Occipital lobe (tissue), 1 donor: ENCODE measurements at regions not wholly inside any gene's neighbourhood (a gene's known extent, or its start where the extent isn't known, plus 50 kb on each side); places are given as distances from the start of the nearest gene placed in this dataset.
"Not testable (repeated sequence)": the region's sequence is repeated elsewhere in the genome, so short reads cannot be mapped to it uniquely, and the experiment has no call there.

Experiments used
- DNase-seq: peaks from one replicate; lab custom pipeline; 2025; lab: John Stamatoyannopoulos, UW

DNA sequence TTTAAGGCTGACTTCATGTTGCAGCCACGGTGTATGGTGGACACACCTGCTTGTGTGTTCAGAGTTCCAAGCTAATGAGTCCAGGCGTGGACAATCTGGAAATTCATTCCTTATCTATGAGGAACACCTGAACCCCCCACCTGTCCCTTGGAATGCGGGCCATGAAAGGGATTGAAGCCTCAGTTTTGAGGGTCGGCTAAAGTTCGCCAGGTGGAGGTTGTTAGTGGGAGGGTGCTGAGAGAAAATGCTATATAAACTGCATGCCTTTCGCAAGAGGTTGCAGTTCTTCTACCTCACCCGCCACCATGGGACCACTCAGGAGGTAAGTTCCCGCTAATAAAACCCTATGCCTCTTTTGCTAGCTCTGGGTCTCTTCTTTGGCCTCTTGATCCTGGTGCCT lies 348.0 kb downstream of the BCL11B start:
- DNase-seq, result no peak

DNA sequence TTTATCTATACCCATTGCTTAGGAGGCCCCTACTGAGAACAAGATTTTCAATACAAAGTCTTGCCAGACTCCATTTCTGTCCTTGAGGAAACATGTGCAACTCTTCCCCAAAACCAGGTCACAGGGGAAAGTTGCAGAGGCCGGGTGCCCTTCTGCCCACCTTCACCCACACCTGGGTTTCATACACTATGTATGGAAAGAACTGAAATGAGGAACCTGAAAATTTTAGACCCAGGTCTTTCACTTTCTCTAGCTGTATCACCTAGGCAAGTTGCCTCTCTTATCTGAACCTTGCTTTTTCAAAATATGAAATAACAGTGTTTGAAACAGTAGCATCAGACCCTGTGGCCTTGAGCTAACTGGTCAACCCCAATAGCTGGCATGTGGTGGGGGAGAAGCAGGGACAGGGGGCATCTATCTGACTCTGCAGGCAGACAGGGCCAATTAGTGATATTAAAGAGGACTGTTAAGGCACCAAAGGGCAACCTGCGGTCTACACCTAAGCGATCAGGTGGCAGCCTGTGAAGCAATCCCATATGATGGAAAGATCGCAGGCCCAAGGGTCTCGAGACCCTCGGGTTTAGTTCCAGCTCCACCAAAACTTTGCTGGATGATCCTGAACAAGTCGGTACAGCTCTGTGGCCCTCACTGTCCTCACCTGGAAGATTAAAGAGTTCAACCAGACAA lies 346.5 kb downstream of the BCL11B start:
- no peak for DNase-seq

GRCh38 chr14:98926146-98926545 lies 345.9 kb downstream of the BCL11B start:
- no peak for DNase-seq

DNA sequence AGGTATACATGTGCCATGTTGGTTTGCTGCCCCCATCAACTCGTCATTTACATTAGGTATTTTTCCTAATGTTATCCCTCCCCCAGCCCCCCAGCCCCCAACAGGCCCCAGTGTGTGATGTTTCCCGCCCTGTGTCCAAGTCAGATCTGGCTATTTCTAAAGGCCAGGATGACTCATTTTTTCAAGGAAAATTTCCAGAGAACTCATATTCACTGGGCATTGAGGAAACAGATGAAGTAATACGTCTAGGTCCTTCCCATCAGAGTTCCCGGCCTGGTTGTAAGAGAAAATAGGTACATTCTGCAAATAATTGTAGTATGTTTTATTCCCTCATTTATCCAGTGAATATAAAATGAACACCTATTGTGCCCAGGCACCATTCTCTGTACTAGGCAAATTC lies 345.2 kb downstream of the BCL11B start:
- no peak for DNase-seq

DNA sequence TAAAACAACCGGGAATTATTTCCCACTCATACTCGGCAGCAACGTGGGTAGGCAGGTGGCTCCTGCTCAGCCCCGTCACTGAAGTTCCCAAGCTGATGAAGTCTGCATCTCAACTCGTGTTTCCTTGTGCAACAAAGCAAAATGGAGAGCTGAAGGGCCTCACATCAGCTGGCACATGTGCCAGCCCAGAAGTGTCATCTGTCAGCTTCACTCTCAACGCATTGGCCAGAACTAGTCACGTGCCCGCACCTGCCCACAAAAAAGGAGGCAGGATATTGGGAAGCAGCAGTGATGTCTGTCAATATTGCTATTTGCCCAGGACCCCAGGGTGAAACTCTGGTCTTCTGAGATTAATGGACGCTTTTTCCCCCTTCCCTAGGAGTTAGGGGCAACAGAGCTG lies 344.0 kb downstream of the BCL11B start:
- no peak for DNase-seq

GRCh38 chr14:98928418-98928817 lies 343.6 kb downstream of the BCL11B start:
- no peak for DNase-seq

DNA sequence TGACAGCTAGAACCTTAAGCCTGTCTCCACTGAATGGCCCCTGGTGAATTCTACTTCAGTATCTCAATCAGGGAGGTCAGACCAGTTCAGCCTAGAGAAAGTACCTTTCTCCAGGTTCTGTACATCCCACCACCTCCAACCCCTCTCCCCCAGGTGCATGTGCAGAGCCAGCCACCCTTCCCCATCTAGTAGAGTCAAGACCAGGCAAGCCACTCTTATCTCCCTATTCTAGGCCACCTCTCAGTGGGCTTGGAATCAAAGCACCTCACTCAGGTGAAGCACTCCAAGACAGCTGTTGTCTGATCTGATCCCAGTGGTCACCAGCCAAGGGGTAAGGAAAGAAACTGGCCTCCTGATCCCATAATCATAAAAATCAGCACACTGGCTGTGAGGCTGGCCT lies 340.9 kb downstream of the BCL11B start:
- DNase-seq, result no peak

- no peak for DNase-seq
These were observed 340.1 kb downstream of the BCL11B start for GRCh38 chr14:98931911-98932310.

GRCh38 chr14:98932431-98933325 lies 339.3 kb downstream of the BCL11B start:
- no peak for DNase-seq

GRCh38 chr14:98934569-98934968 lies 337.4 kb downstream of the BCL11B start:
- DNase-seq, result not testable (repeated sequence)

GRCh38 chr14:98935921-98936320 lies 336.1 kb downstream of the BCL11B start:
- DNase-seq, result no peak

GRCh38 chr14:98937021-98937420 lies 335.0 kb downstream of the BCL11B start:
- no peak for DNase-seq

DNA sequence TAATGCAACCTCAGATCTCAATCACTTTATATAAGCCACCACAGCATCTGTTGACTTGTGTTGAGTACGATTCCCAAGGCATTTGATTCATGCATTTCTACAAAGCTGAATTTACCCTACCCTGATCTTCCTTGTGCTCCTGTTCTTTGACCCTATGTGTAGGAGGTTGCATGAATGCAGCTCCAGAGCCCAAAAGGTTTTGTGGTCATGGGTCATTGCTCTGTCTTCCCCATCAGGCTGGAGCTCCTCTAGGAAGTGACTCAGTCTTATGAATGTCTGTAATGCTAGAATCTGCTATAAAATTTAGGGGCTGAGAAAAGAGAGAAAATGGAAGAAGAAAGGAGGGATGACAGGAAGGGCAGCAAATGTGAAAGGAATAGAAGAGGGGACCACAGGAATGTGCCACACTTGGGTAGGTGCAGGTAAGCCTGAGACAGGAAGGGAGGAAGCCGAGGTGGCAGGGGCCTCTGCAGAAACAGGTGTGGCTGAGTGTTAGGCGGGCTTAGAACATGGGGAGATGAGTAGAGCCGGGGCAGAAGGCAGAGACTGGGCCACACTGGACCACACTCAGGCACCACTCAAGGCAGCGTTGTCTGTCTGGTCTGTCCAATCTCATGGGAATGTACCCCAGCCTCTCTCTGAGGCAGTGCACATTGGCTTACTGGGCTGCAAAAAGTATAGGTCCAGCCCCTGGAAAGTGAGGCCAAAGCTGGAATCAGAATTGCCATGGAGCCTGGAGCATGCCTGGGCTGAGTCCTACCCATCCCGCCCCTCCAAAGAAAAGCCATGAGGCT lies 334.1 kb downstream of the BCL11B start:
- DNase-seq, result no peak

DNA sequence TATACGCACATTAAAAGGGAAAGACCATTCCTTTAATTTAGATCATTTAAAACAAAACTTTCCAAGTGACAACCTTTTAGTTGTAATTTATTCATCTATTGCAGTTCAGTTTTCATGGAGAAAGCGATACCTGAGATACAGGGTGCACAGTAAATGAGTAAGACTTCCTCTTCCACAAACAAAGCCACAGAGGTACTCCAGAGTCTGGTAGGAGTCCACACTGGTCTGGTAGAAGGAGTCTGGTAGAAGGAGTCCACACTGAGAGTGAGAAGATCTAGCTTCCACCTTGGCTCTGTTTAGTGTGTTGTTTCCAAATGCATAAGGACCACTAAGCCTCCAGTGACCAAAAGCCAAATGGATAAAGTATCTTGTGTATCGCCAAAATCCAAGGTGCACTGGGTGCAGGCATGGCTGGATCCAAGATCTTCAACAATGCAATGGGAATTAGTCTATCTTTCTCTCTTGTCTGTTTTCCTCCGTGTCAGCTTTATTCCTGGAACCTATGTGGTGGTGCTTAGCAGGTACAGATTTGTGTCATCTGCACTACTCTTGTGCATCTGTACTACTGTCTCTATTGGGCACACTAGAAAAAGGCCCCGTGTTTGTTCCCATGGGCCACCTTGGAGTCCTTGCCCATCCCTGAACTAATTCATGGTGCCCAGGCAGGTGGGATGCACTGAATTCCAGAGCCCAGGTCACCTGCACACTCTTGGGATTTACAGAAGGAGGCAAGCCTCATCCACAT lies 331.1 kb downstream of the BCL11B start:
- no peak for DNase-seq

GRCh38 chr14:98941481-98941880 lies 330.5 kb downstream of the BCL11B start:
- DNase-seq, result no peak

GRCh38 chr14:98943907-98944306 lies 328.1 kb downstream of the BCL11B start:
- DNase-seq, result no peak

- DNase-seq, result no peak
These were observed 327.0 kb downstream of the BCL11B start for GRCh38 chr14:98944989-98945388.

GRCh38 chr14:98945611-98946570 lies 326.1 kb downstream of the BCL11B start:
- DNase-seq, result no peak

GRCh38 chr14:98946940-98947339 lies 325.1 kb downstream of the BCL11B start:
- no peak for DNase-seq

DNA sequence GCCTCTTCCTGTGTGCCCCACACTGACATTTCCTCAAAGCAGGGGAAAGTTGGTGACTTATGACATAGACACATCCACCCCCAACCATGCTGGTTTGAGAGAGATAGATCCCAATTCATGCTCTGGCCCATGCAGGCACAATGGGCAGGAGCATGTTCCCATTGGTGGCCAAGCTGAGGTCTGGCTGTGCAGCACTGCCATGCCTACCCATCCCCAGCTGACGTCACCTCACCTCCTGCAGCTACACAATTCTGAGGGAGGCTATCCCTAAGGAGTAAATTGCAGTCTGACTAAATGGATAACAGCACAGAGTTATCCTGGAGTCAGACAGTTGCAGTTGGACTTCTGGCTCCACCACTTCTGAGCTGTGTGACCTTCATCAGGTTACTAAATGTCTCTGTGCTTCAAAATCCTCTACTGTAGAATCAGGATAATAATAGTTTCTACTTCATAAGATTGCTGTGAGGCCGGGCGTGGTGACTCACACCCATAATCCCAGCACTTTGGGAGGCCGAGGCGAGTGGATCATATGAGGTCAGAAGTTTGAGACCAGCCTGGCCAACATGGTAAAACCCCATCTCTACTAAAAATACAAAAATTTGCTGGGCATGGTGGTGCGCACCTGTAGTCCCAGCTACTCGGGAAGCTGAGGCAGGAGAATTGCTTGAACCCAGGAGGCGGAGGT lies 323.9 kb downstream of the BCL11B start:
- DNase-seq, result no peak
